Activated T-helper 2 cell treated with anti-CD3 and anti-CD28 coated beads, Interferon-gamma antibody, Interleukin-2, Interleukin-4, amounts not matched to agents 10 μg/mL and 5 μg/mL and 100 μg/mL, durations not matched to agents 14 hours and 24 hours and 36 hours (primary cell): ENCODE measurements at regions not wholly inside any gene's neighbourhood (a gene's known extent, or its start where the extent isn't known, plus 50 kb on each side); places are given as distances from the start of the nearest gene placed in this dataset.

Experiments
- DNase-seq: peaks from one replicate; pipeline ENCODE4 v3.0.0; 2021; ENCODE audit warnings: low spot score
- H3K27ac Mint-ChIP-seq: one replicate; pipeline ENCODE4 v1.8.0; 2021; ENCODE audit warnings: mixed read lengths
- H3K27me3 Mint-ChIP-seq: one replicate; pipeline ENCODE4 v1.8.0; 2021; ENCODE audit warnings: low read depth, mixed read lengths
- H3K36me3 Mint-ChIP-seq: one replicate; pipeline ENCODE4 v1.8.0; 2021; ENCODE audit warnings: low read depth, mixed read lengths
- H3K4me1 Mint-ChIP-seq: one replicate; pipeline ENCODE4 v1.8.0; 2021; ENCODE audit warnings: low read depth, mixed read lengths
- H3K4me3 Mint-ChIP-seq: one replicate; pipeline ENCODE4 v1.8.0; 2021; ENCODE audit warnings: low read depth, mild to moderate bottlenecking, moderate library complexity, mixed read lengths
- H3K9me3 Mint-ChIP-seq: one replicate; pipeline ENCODE4 v1.8.0; 2021; ENCODE audit warnings: mixed read lengths
- intact Hi-C: fragments of 100-400 bp; cut with micrococcal nuclease; formaldehyde crosslinking; loops from one replicate; pipeline ENCODE4 v1.15.1; 2023

GRCh38 chr2:37779611-37780386, 108.4 kb upstream of the CDC42EP3 start:
- intact Hi-C loops: no loop called here
- no peak overlapping the region for H3K4me3 Mint-ChIP-seq
- DNase-seq: no peak

GRCh38 chr2:37780387-37780676, 108.9 kb upstream of the CDC42EP3 start:
- intact Hi-C loops: no loop called here
- H3K27me3 Mint-ChIP-seq: no peaks in the 10 kb centered on the region
- H3K36me3 Mint-ChIP-seq: no peaks in the 10 kb centered on the region
- no peak overlapping the region for H3K27ac Mint-ChIP-seq
- no peaks in the 10 kb centered on the region for H3K4me1 Mint-ChIP-seq
- no peaks in the 10 kb centered on the region for H3K9me3 Mint-ChIP-seq
- no peak for DNase-seq
- H3K4me3 Mint-ChIP-seq: no peak overlapping the region

More at GRCh38 chr2:37779611-37780386, 108.4 kb upstream of the CDC42EP3 start:
- no peaks in the 10 kb centered on the region for H3K4me1 Mint-ChIP-seq
- no peaks in the 10 kb centered on the region for H3K36me3 Mint-ChIP-seq
- no peaks in the 10 kb centered on the region for H3K9me3 Mint-ChIP-seq
- no peaks in the 10 kb centered on the region for H3K27me3 Mint-ChIP-seq
- no peak overlapping the region for H3K27ac Mint-ChIP-seq

GRCh38 chr2:37781028-37781427, 109.6 kb upstream of the CDC42EP3 start:
- intact Hi-C loops: no loop called here
- Mint-ChIP-seq H3K9me3 (no peaks in the 10 kb centered on the region), H3K27ac (no peak overlapping the region), H3K4me1 (no peaks in the 10 kb centered on the region), H3K27me3 (no peaks in the 10 kb centered on the region), H3K4me3 (no peak overlapping the region), H3K36me3 (no peaks in the 10 kb centered on the region)
- no peak for DNase-seq

GRCh38 chr2:37782155-37782673, 110.8 kb upstream of the CDC42EP3 start:
- intact Hi-C loops: no loop called here
- Mint-ChIP-seq H3K4me1 (no peaks in the 10 kb centered on the region), H3K27ac (no peak overlapping the region), H3K27me3 (no peaks in the 10 kb centered on the region), H3K9me3 (peaks cover 3% of the 10 kb centered on the region), H3K4me3 (no peak overlapping the region), H3K36me3 (no peaks in the 10 kb centered on the region)
- no peak for DNase-seq

GRCh38 chr2:37782721-37783371, 111.4 kb upstream of the CDC42EP3 start:
- intact Hi-C loops: no loop called here
- no peaks in the 10 kb centered on the region for H3K4me1 Mint-ChIP-seq
- no peaks in the 10 kb centered on the region for H3K27me3 Mint-ChIP-seq
- no peaks in the 10 kb centered on the region for H3K36me3 Mint-ChIP-seq
- no peak overlapping the region for H3K27ac Mint-ChIP-seq
- no peak for DNase-seq
- peaks cover 9% of the 10 kb centered on the region for H3K9me3 Mint-ChIP-seq
- no peak overlapping the region for H3K4me3 Mint-ChIP-seq

GRCh38 chr2:37783545-37783944, 112.1 kb upstream of the CDC42EP3 start:
- Mint-ChIP-seq H3K27ac (no peak overlapping the region), H3K4me1 (no peaks in the 10 kb centered on the region)

GRCh38 chr2:37784071-37784758, 112.8 kb upstream of the CDC42EP3 start:
- intact Hi-C loops: no loop called here
- no peak overlapping the region for H3K4me3 Mint-ChIP-seq
- H3K36me3 Mint-ChIP-seq: no peaks in the 10 kb centered on the region
- DNase-seq: no peak
- no peak overlapping the region for H3K27ac Mint-ChIP-seq
- no peaks in the 10 kb centered on the region for H3K27me3 Mint-ChIP-seq
- no peaks in the 10 kb centered on the region for H3K4me1 Mint-ChIP-seq
- peaks cover 23% of the 10 kb centered on the region for H3K9me3 Mint-ChIP-seq

More at GRCh38 chr2:37783545-37783944, 112.1 kb upstream of the CDC42EP3 start:
- Mint-ChIP-seq H3K36me3 (no peaks in the 10 kb centered on the region), H3K9me3 (peaks cover 16% of the 10 kb centered on the region), H3K27me3 (no peaks in the 10 kb centered on the region), H3K4me3 (no peak overlapping the region)
- no peak for DNase-seq
- intact Hi-C loops: no loop called here

GRCh38 chr2:37784759-37785149, 113.3 kb upstream of the CDC42EP3 start:
- Mint-ChIP-seq H3K36me3 (no peaks in the 10 kb centered on the region), H3K27ac (no peak overlapping the region), H3K27me3 (no peaks in the 10 kb centered on the region), H3K4me3 (no peak overlapping the region), H3K4me1 (no peaks in the 10 kb centered on the region), H3K9me3 (peaks cover 28% of the 10 kb centered on the region)
- intact Hi-C loops: no loop called here
- DNase-seq: no peak

- no peak for DNase-seq
- no peak overlapping the region for H3K27ac Mint-ChIP-seq
Observed at GRCh38 chr2:37786191-37786698, 114.8 kb upstream of the CDC42EP3 start.

GRCh38 chr2:37786854-37787253, 115.4 kb upstream of the CDC42EP3 start:
- no peak overlapping the region for H3K27ac Mint-ChIP-seq
- no peaks in the 10 kb centered on the region for H3K4me1 Mint-ChIP-seq
- no peak overlapping the region for H3K4me3 Mint-ChIP-seq
- peaks cover 37% of the 10 kb centered on the region for H3K9me3 Mint-ChIP-seq
- no peaks in the 10 kb centered on the region for H3K27me3 Mint-ChIP-seq
- intact Hi-C loops: no loop called here
- H3K36me3 Mint-ChIP-seq: no peaks in the 10 kb centered on the region
- DNase-seq: no peak

More at GRCh38 chr2:37786191-37786698, 114.8 kb upstream of the CDC42EP3 start:
- Mint-ChIP-seq H3K27me3 (no peaks in the 10 kb centered on the region), H3K9me3 (peaks cover 37% of the 10 kb centered on the region), H3K4me1 (no peaks in the 10 kb centered on the region), H3K4me3 (no peak overlapping the region), H3K36me3 (no peaks in the 10 kb centered on the region)
- intact Hi-C loops: no loop called here

- Mint-ChIP-seq H3K4me3 (no peak overlapping the region), H3K27ac (no peak overlapping the region), H3K36me3 (no peaks in the 10 kb centered on the region), H3K9me3 (peaks cover 37% of the 10 kb centered on the region), H3K27me3 (no peaks in the 10 kb centered on the region), H3K4me1 (no peaks in the 10 kb centered on the region)
- no peak for DNase-seq
- intact Hi-C loops: no loop called here
Observed at GRCh38 chr2:37788602-37789209, 117.3 kb upstream of the CDC42EP3 start.

- Mint-ChIP-seq H3K4me1 (no peaks in the 10 kb centered on the region), H3K27me3 (peaks cover 2% of the 10 kb centered on the region), H3K36me3 (no peaks in the 10 kb centered on the region), H3K9me3 (peaks cover 37% of the 10 kb centered on the region), H3K4me3 (no peak overlapping the region), H3K27ac (no peak overlapping the region)
- no peak for DNase-seq
- intact Hi-C loops: no loop called here
Observed at GRCh38 chr2:37790019-37790418, 118.6 kb upstream of the CDC42EP3 start.
